Ishikawa (cell line): ENCODE measurements at regions not wholly inside any gene's neighbourhood (a gene's known extent, or its start where the extent isn't known, plus 50 kb on each side); places are given as distances from the start of the nearest gene placed in this dataset.

ENCODE experiments used
- EP300 ChIP-seq: IDR thresholded peaks from 2 replicates; pipeline ENCODE4 v1.6.1; 2012; ENCODE audit warnings: borderline replicate concordance
- MAX ChIP-seq: IDR thresholded peaks from 2 replicates; pipeline ENCODE4 v1.6.1; 2012
- REST ChIP-seq: IDR thresholded peaks from 2 replicates; pipeline ENCODE4 v1.6.1; 2012; ENCODE audit warnings: low read depth, mild to moderate bottlenecking
- YY1 ChIP-seq: IDR thresholded peaks from 2 replicates; pipeline ENCODE4 v1.6.1; 2012; ENCODE audit warnings: low read depth
- ZBTB7A ChIP-seq: IDR thresholded peaks from 2 replicates; pipeline ENCODE4 v1.6.1; 2012; ENCODE audit warnings: low read depth

GRCh38 chr22:49255154-49255553 lies 572.5 kb downstream of the BRD1 start:
- no peak for TF ChIP-seq YY1
- TF ChIP-seq MAX, result no peak
- no peak for TF ChIP-seq REST
- no peak for TF ChIP-seq ZBTB7A
- no peak for TF ChIP-seq EP300
